OCI-LY1 (cell line): ENCODE measurements at regions not wholly inside any gene's neighbourhood (a gene's known extent, or its start where the extent isn't known, plus 50 kb on each side); places are given as distances from the start of the nearest gene placed in this dataset.

ENCODE experiments used
- H2AFZ ChIP-seq: fragments of 200-600 bp; sonication (generic), shearing (Covaris generic); 2 replicates; pipeline ENCODE4 v1.6.0; 2014; ENCODE audit warnings: antibody characterized with exemption, mild to moderate bottlenecking, low read length
- H3F3A ChIP-seq: fragments of 200-600 bp; sonication (generic), shearing (Covaris generic); 2 replicates; pipeline ENCODE4 v1.6.0; 2014; ENCODE audit warnings: mild to moderate bottlenecking, antibody characterized with exemption, low read length, moderate library complexity; ENCODE audit not compliant: insufficient read depth
- H3K27ac ChIP-seq: fragments of 200-600 bp; sonication (generic); 2 replicates; pipeline ENCODE4 v1.5.1; 2014; ENCODE audit warnings: low read length, mixed run types, mild to moderate bottlenecking, low read depth; ENCODE audit not compliant: poor library complexity, severe bottlenecking
- H3K27me3 ChIP-seq: fragments of 200-600 bp; sonication (generic); 2 replicates; pipeline ENCODE4 v1.6.0; 2014; ENCODE audit warnings: antibody characterized with exemption, mild to moderate bottlenecking, low read length, moderate library complexity; ENCODE audit not compliant: insufficient read depth
- H3K36me3 ChIP-seq: fragments of 200-600 bp; sonication (generic); 2 replicates; pipeline ENCODE4 v1.6.1; 2014; ENCODE audit warnings: mild to moderate bottlenecking, antibody characterized with exemption, low read length, moderate library complexity, mixed read lengths; ENCODE audit not compliant: insufficient read depth
- H3K4me1 ChIP-seq: fragments of 200-600 bp; sonication (generic); 2 replicates; pipeline ENCODE4 v1.5.1; 2014; ENCODE audit warnings: mild to moderate bottlenecking, low read length, moderate library complexity; ENCODE audit not compliant: insufficient read depth, severe bottlenecking
- H3K4me2 ChIP-seq: fragments of 200-600 bp; sonication (generic), shearing (Covaris generic); 2 replicates; pipeline ENCODE4 v1.6.1; 2014; ENCODE audit warnings: low read length
- H3K4me3 ChIP-seq: fragments of 200-600 bp; sonication (generic); 2 replicates; pipeline ENCODE4 v1.5.1; 2014; ENCODE audit warnings: low read length, low read depth, mild to moderate bottlenecking, mixed read lengths; ENCODE audit not compliant: poor library complexity, severe bottlenecking
- H3K79me2 ChIP-seq: fragments of 200-600 bp; shearing (Covaris generic); 2 replicates; pipeline ENCODE4 v1.6.1; 2016; ENCODE audit warnings: mixed run types, low read length, mixed read lengths; ENCODE audit not compliant: insufficient read depth
- H3K9ac ChIP-seq: fragments of 200-600 bp; sonication (generic), shearing (Covaris generic); 2 replicates; pipeline ENCODE4 v1.6.1; 2014; ENCODE audit warnings: mild to moderate bottlenecking, low read length, mixed read lengths
- H3K9me2 ChIP-seq: fragments of 200-600 bp; sonication (generic), shearing (Covaris generic); 2 replicates; pipeline ENCODE4 v1.6.1; 2014; ENCODE audit warnings: low read depth, mild to moderate bottlenecking, low read length, mixed read lengths
- H3K9me3 ChIP-seq: fragments of 200-600 bp; shearing (Covaris generic); 2 replicates; pipeline ENCODE4 v1.6.1; 2014; ENCODE audit warnings: low read length, mixed read lengths
- H4K20me1 ChIP-seq: fragments of 200-600 bp; sonication (generic), shearing (Covaris generic); 2 replicates; pipeline ENCODE4 v1.6.0; 2016; ENCODE audit warnings: mild to moderate bottlenecking, low read length; ENCODE audit not compliant: insufficient read depth
- EZH2 ChIP-seq: fragments of 200-600 bp; sonication (generic), shearing (Covaris generic); IDR thresholded peaks from 2 replicates; pipeline ENCODE4 v1.8.0; 2017; ENCODE audit warnings: borderline replicate concordance, mixed run types, mild to moderate bottlenecking, antibody characterized with exemption, low read length, moderate library complexity, mixed read lengths
- TF ChIP-seq, protein P1 (sequence below): fragments of 200-600 bp; sonication (generic), shearing (Covaris generic); IDR thresholded peaks from 2 replicates; pipeline ENCODE4 v1.5.1; 2017; ENCODE audit warnings: mild to moderate bottlenecking, antibody characterized with exemption, low read length, moderate library complexity, mixed read lengths

DNA sequence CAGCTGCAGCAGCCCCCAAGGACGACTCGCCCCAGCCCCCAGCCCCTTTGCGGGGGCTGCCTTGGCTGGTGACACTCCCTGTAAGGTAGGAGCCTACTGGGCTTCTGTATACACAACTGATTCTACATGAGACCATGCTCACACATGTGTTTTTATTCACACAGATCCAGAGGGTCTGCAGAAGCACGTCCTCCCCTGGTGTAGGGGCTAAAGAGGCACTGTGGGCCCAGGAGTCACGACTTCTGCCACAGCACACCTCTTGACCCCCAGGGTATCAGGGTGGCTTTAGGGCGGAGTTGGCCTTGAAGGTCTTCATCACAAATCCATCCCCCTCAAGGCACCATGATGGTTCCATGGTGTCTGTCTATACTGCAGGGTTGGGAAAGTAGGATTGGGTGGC is 931.2 kb downstream of the TBC1D22A start:
- H3K9me3 ChIP-seq = no peaks in the 10 kb centered on the region
- no peak for TF ChIP-seq EZH2
- TF ChIP-seq, protein P1, sequence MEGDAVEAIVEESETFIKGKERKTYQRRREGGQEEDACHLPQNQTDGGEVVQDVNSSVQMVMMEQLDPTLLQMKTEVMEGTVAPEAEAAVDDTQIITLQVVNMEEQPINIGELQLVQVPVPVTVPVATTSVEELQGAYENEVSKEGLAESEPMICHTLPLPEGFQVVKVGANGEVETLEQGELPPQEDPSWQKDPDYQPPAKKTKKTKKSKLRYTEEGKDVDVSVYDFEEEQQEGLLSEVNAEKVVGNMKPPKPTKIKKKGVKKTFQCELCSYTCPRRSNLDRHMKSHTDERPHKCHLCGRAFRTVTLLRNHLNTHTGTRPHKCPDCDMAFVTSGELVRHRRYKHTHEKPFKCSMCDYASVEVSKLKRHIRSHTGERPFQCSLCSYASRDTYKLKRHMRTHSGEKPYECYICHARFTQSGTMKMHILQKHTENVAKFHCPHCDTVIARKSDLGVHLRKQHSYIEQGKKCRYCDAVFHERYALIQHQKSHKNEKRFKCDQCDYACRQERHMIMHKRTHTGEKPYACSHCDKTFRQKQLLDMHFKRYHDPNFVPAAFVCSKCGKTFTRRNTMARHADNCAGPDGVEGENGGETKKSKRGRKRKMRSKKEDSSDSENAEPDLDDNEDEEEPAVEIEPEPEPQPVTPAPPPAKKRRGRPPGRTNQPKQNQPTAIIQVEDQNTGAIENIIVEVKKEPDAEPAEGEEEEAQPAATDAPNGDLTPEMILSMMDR = no peak
- H3F3A ChIP-seq = no peaks in the 10 kb centered on the region
- no peaks in the 10 kb centered on the region for H4K20me1 ChIP-seq
- H3K4me3 ChIP-seq = no peak overlapping the region
- H3K9me2 ChIP-seq = no peaks in the 10 kb centered on the region
- H3K79me2 ChIP-seq = no peaks in the 10 kb centered on the region
- no peaks in the 10 kb centered on the region for H3K4me1 ChIP-seq
- no peak overlapping the region for H2AFZ ChIP-seq
- H3K27me3 ChIP-seq = no peaks in the 10 kb centered on the region; the same call in 1 of the 2 replicates
- no peaks in the 10 kb centered on the region for H3K36me3 ChIP-seq
- no peak overlapping the region for H3K4me2 ChIP-seq
- no peak overlapping the region for H3K9ac ChIP-seq
- no peak overlapping the region for H3K27ac ChIP-seq

DNA sequence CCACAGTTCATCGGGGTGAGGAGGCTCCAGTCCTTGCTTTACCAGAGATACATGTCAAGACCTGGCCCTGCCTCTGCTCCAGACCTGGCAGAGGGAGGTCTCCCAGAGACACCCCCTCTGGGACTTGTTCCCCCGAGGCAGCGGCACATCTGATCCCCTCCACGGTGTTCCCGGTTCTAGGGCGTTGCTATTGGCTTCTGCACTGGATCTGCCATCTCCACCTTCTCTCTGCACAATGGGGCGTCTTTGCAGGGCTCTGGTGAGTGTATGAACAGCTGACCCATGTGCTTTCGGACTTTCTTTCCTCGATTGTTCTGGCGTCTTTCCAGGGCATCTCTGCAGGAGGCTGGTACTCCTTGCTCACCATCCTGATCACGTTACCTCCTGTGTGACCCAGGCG is 930.4 kb downstream of the TBC1D22A start:
- Histone ChIP-seq H3K4me1 (no peaks in the 10 kb centered on the region), H3K9me3 (no peaks in the 10 kb centered on the region), H3K36me3 (no peaks in the 10 kb centered on the region), H3K9me2 (no peaks in the 10 kb centered on the region), H3K27ac (no peak overlapping the region), H3K4me3 (no peak overlapping the region), H4K20me1 (no peaks in the 10 kb centered on the region), H3K79me2 (no peaks in the 10 kb centered on the region), H3K27me3 (no peaks in the 10 kb centered on the region), H3K4me2 (no peak overlapping the region), H3F3A (no peaks in the 10 kb centered on the region), H2AFZ (no peak overlapping the region), H3K9ac (no peak overlapping the region)
- TF ChIP-seq EZH2 = no peak
- TF ChIP-seq, protein P1 = no peak

- Histone ChIP-seq H3K4me1 (no peaks in the 10 kb centered on the region), H3K27me3 (no peaks in the 10 kb centered on the region), H3F3A (no peaks in the 10 kb centered on the region), H3K9ac (no peak overlapping the region), H3K4me2 (no peak overlapping the region), H3K27ac (no peak overlapping the region), H3K79me2 (no peaks in the 10 kb centered on the region), H4K20me1 (no peaks in the 10 kb centered on the region), H3K9me2 (no peaks in the 10 kb centered on the region), H2AFZ (no peak overlapping the region), H3K4me3 (no peak overlapping the region), H3K36me3 (no peaks in the 10 kb centered on the region), H3K9me3 (no peaks in the 10 kb centered on the region)
- TF ChIP-seq EZH2 = no peak
- TF ChIP-seq, protein P1 = no peak
Observed at GRCh38 chr22:47691152-47691895, 928.9 kb downstream of the TBC1D22A start.
